Vagina (tissue), 2 donors: ENCODE measurements at regions not wholly inside any gene's neighbourhood (a gene's known extent, or its start where the extent isn't known, plus 50 kb on each side); places are given as distances from the start of the nearest gene placed in this dataset.

ENCODE experiments used
- DNase-seq, 2 donors: peaks; one replicate each; pipeline ENCODE4 v3.0.0-alpha.2; 2017; ENCODE audit errors: extremely low spot score in 2 of 2
- H3K27ac ChIP-seq: fragments of 200-600 bp; sonication (generic); one replicate; pipeline ENCODE4 v1.5.1; 2019
- H3K27me3 ChIP-seq: fragments of 200-600 bp; sonication (generic); one replicate; pipeline ENCODE4 v1.5.1; 2019
- H3K36me3 ChIP-seq, 2 donors: fragments of 200-600 bp; sonication (generic); one replicate each; pipeline ENCODE4 v1.5.1; 2017 to 2019
- H3K4me1 ChIP-seq: fragments of 200-600 bp; sonication (generic); one replicate; pipeline ENCODE4 v1.5.1; 2019
- H3K4me3 ChIP-seq, 2 donors: fragments of 200-600 bp; sonication (generic); 1 replicate in 1 of 2; 2 replicates in 1 of 2; pipeline ENCODE4 v1.5.1; 2016 to 2019
- H3K9me3 ChIP-seq: fragments of 200-600 bp; sonication (generic); one replicate; pipeline ENCODE4 v1.5.1; 2019
- CTCF ChIP-seq, 3 experiments: fragments of 450-650 bp in 2 of 3; fragments of 200-600 bp in 1 of 3; sonication (generic) in 1 of 3; IDR thresholded peaks; one replicate each; pipeline ENCODE4 v1.5.1; 2017 to 2019; ENCODE audit warnings: antibody characterized with exemption in 3 of 3, mild to moderate bottlenecking in 2 of 3, moderate library complexity in 2 of 3
- POLR2A ChIP-seq, 2 donors: fragments of 450-650 bp; IDR thresholded peaks; one replicate each; pipeline ENCODE4 v1.6.1; 2017; ENCODE audit warnings: antibody characterized with exemption in 2 of 2, mild to moderate bottlenecking in 2 of 2, moderate library complexity in 2 of 2
- POLR2AphosphoS5 ChIP-seq, 2 donors: sonication (generic); formaldehyde crosslinking; IDR thresholded peaks; one replicate each; pipeline ENCODE4 v1.9.0; 2017; ENCODE audit warnings: antibody characterized with exemption in 2 of 2, mild to moderate bottlenecking in 2 of 2, low read depth in 1 of 2; ENCODE audit not compliant: insufficient read depth in 1 of 2
- intact Hi-C: fragments of 100-400 bp; cut with DNase I; formaldehyde crosslinking; loops from one replicate; pipeline ENCODE4 v1.15.1; 2023

- DNase-seq, result no peak
- Histone ChIP-seq H3K9me3 (no peaks in the 10 kb centered on the region), H3K27ac (no peak overlapping the region), H3K4me1 (no peaks in the 10 kb centered on the region), H3K4me3 (no peak overlapping the region), H3K36me3 (no peaks in the 10 kb centered on the region), H3K27me3 (no peaks in the 10 kb centered on the region)
- intact Hi-C loops, result no loop called here
- no peak for TF ChIP-seq POLR2AphosphoS5 (IDR thresholded peaks at IDR 0.05; ENCODE audit: insufficient read depth in 1 of 2, low read depth in 1 of 2)
- TF ChIP-seq POLR2A (IDR thresholded peaks at IDR 0.05), result no peak
- TF ChIP-seq CTCF (IDR thresholded peaks at IDR 0.05), result no peak
Observed at GRCh38 chr3:164604687-164605086, 473.6 kb downstream of the SI start.

GRCh38 chr3:164577667-164578210, 500.6 kb downstream of the SI start:
- Histone ChIP-seq H3K4me1 (no peaks in the 10 kb centered on the region), H3K36me3 (no peaks in the 10 kb centered on the region), H3K9me3 (no peaks in the 10 kb centered on the region), H3K4me3 (no peak overlapping the region), H3K27me3 (no peaks in the 10 kb centered on the region), H3K27ac (no peak overlapping the region)
- DNase-seq, result no peak
- no peak for TF ChIP-seq CTCF (IDR thresholded peaks at IDR 0.05)
- TF ChIP-seq POLR2A (IDR thresholded peaks at IDR 0.05), result no peak
- TF ChIP-seq POLR2AphosphoS5 (IDR thresholded peaks at IDR 0.05; ENCODE audit: insufficient read depth in 1 of 2, low read depth in 1 of 2), result no peak
- intact Hi-C loops, result no loop called here

GRCh38 chr3:164572436-164572835, 505.9 kb downstream of the SI start:
- Histone ChIP-seq H3K27ac (no peak overlapping the region), H3K4me3 (no peak overlapping the region), H3K4me1 (no peaks in the 10 kb centered on the region), H3K27me3 (no peaks in the 10 kb centered on the region), H3K9me3 (no peaks in the 10 kb centered on the region), H3K36me3 (no peaks in the 10 kb centered on the region)
- intact Hi-C loops, result no loop called here
- DNase-seq, result no peak
- TF ChIP-seq POLR2A (IDR thresholded peaks at IDR 0.05) (no peak), POLR2AphosphoS5 (IDR thresholded peaks at IDR 0.05; ENCODE audit: insufficient read depth in 1 of 2, low read depth in 1 of 2) (no peak), CTCF (IDR thresholded peaks at IDR 0.05) (no peak)

- Histone ChIP-seq H3K9me3 (no peaks in the 10 kb centered on the region), H3K4me3 (no peak overlapping the region), H3K36me3 (no peaks in the 10 kb centered on the region), H3K4me1 (no peaks in the 10 kb centered on the region), H3K27ac (no peak overlapping the region), H3K27me3 (no peaks in the 10 kb centered on the region)
- no peak for DNase-seq
- intact Hi-C loops, result no loop called here
- no peak for TF ChIP-seq POLR2A (IDR thresholded peaks at IDR 0.05)
- no peak for TF ChIP-seq CTCF (IDR thresholded peaks at IDR 0.05)
- TF ChIP-seq POLR2AphosphoS5 (IDR thresholded peaks at IDR 0.05; ENCODE audit: insufficient read depth in 1 of 2, low read depth in 1 of 2), result no peak
Observed at GRCh38 chr3:164550857-164551256, 527.4 kb downstream of the SI start.

- Histone ChIP-seq H3K27me3 (no peaks in the 10 kb centered on the region), H3K36me3 (no peaks in the 10 kb centered on the region), H3K4me1 (no peaks in the 10 kb centered on the region), H3K27ac (no peak overlapping the region), H3K4me3 (no peak overlapping the region), H3K9me3 (no peaks in the 10 kb centered on the region)
- no peak for DNase-seq
- TF ChIP-seq POLR2AphosphoS5 (IDR thresholded peaks at IDR 0.05; ENCODE audit: insufficient read depth in 1 of 2, low read depth in 1 of 2) (no peak), POLR2A (IDR thresholded peaks at IDR 0.05) (no peak), CTCF (IDR thresholded peaks at IDR 0.05) (no peak)
- intact Hi-C loops, result no loop called here
Observed at GRCh38 chr3:164539215-164539614, 539.1 kb downstream of the SI start.
